HS-27A (cell line): ENCODE measurements at regions not wholly inside any gene's neighbourhood (a gene's known extent, or its start where the extent isn't known, plus 50 kb on each side); places are given as distances from the start of the nearest gene placed in this dataset.

Experiments used
- DNase-seq: peaks from one replicate; pipeline ENCODE4 v3.0.0-alpha.2; 2012; ENCODE audit warnings: low read depth, missing footprints

- no peak for DNase-seq
Observed at GRCh38 chr1:188872376-188872775, 1605.3 kb downstream of the BRINP3 start.

DNA sequence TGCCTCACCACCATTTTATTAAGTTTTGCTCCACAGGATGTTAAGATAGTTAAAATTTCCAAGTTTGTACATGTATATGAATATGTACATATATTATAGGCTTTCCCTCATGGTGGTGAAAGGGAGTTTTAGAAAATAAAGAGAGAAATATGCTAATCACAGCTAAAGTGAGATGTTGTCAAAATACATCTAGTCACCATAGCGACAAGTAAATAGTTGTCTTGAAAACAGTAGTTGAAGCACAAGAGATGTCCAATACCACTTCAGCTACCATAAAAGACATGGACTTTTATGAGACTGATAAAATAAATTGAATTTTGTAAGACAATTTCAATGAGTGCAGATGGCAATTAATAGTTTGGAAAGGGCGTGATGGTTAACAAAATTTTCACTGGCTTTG lies 1600.0 kb downstream of the BRINP3 start:
- DNase-seq = no peak

GRCh38 chr1:188888386-188888785 lies 1589.3 kb downstream of the BRINP3 start:
- no peak for DNase-seq

GRCh38 chr1:188889166-188889565 lies 1588.5 kb downstream of the BRINP3 start:
- DNase-seq = no peak

GRCh38 chr1:188891958-188892357 lies 1585.7 kb downstream of the BRINP3 start:
- no peak for DNase-seq

DNA sequence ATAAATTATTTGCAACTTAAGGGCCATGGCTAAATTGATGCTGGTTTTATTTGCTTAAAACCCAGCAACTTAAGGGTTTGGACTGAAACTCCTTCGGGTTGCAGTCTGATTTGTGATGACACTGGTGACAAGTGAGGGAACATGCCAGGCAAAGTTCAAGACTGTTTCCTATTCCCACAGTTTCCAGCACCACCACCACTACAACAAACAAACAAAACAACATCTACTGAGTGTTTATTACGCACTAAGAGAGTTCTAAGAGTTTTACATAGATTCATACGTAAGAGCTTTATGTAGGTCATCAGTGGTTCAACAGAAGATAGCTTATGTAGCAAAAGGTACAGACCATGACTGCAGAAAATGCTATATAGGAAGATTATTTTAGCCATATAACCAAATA lies 1582.1 kb downstream of the BRINP3 start:
- no peak for DNase-seq

GRCh38 chr1:188903241-188903640 lies 1574.4 kb downstream of the BRINP3 start:
- DNase-seq = no peak

DNA sequence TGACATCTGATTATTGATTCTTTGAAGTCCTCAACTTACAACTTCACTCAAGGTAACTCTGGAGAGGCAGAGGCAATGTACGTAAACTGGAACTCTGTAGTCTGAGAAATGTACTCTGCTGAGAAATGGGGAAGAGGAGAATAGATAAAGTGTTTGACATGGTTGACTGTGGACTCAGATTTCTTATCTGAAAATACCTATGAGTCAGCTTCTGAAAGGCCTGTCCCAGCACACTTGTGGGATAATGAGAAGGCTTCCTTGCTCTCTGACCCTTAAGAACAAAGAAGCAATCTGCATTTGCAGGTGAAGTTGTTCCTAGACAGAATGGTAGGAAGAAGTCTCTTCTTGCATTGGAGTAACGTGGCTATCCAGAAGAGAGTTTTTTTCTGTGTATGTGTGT lies 1573.5 kb downstream of the BRINP3 start:
- DNase-seq = no peak

DNA sequence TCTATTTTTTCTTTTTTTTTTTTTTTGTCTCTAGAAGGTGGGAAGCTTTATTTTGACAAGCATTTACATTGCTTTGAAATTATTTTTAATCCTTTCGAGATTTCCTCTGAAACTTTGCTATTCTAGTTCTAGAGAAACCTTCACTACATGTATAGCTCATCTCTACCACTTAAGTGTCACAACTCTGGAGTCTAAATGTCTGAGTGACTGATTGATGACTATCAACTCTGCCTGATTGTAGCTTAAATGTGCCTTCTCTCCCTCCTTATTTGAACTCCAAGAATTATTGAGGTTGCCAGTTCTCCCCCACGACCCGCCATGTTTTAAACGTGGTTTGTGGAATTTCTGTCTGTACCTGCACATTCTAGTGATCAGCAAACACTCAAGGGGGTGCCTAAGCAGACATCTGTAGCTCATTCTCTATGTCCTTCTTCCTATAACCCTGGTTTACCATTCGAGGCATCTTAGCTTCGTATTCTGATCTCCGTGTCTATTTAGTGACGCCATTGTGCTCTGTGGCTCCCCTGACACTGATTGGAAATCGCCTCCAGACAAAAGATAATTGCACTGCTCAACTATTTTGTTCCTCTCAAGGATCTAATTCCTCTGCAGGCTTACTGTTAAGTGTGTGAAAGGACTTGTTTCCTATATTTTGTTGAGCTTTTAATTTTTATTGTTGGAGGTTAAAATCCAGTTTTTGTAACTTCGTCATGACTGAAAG lies 1570.6 kb downstream of the BRINP3 start:
- no peak for DNase-seq

DNA sequence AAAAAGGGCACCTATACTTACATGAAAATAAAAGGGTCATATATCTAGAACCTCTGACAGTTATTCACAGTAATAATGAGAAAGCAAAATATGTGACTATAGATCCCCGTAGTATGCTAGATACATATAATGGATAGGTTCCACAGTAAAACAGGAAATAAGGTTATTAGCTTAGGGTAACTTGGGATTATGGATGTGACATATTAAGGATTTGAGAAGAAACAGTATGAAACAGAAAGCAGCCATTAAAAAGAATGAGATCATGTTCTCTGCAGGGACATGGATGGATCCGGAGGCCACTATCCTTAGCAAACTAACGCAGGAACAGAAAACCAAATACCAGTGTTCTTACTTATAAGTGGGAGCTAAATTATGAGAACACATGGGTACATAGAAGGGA lies 1547.3 kb downstream of the BRINP3 start:
- no peak for DNase-seq

DNA sequence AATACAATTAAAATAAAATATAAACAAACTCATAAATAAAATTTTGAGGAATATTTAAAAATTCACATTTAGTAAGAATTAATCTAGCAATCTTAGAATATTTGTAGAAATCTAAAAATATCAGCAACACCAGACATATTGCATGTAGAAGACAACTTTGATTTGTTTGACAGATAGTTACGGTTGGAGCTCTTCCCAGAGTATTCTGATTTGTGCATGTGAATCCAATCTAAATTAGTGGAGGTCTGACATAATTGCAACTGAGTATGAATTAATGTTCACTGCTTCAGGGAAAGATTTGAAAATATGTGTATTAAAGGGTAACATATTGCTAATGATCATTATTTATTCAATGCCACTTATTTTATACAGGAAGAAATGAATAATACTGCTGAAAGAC lies 1546.2 kb downstream of the BRINP3 start:
- no peak for DNase-seq

DNA sequence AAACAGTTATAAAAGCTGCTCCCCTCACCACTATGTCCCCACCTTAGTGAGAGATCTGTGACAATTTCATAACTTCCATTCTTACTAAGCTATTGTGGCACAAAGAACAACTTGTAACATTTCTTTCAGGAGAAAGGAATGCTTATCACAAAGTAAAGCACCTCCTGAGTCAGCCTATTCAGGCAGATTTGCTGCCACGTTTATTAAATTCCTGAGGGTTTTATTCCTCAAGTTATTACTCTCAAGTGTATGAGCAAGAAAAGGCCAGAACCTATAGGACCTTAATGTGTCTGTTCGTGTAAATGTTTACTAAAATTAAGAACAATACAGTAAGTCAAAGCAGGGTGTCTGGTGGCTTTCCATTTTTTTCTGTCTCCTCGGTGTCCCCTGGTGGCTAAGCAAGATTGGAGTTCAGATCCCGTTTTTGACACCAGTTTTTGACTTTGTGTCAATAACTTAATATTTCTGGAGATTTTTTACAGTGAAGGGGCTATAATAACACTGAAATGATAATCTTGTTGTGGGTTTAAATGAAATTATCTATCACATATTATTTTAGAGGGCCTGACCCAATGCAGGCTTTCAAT lies 1539.6 kb downstream of the BRINP3 start:
- no peak for DNase-seq

- no peak for DNase-seq
Observed at GRCh38 chr1:188941986-188942385, 1535.7 kb downstream of the BRINP3 start.

DNA sequence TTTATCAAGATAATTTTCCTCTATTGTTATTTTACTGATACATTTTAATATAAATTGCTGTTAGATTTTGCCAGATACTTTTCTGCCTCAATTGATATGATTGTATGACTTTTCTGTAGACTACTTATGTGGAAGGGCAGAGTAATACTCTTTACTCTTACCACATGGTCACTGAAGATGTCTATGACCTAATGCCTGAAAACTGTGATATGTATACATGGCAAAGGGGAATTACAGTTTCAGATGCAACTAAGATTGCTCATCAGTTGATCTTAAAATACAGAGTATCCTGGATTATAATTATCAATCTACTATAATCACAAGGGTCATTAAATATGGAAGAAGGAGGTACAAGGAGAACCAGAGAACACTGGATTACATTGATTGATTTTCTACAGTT lies 1528.0 kb downstream of the BRINP3 start:
- DNase-seq = no peak

- DNase-seq = no peak
Observed at GRCh38 chr1:188958461-188959115, 1519.1 kb downstream of the BRINP3 start.

- DNase-seq = no peak
Observed at GRCh38 chr1:188986745-188987417, 1490.8 kb downstream of the BRINP3 start.

GRCh38 chr1:188988589-188988988 lies 1489.1 kb downstream of the BRINP3 start:
- DNase-seq = no peak

- no peak for DNase-seq
Observed at GRCh38 chr1:188991221-188991930, 1486.3 kb downstream of the BRINP3 start.

- DNase-seq = no peak
Observed at GRCh38 chr1:189007824-189008223, 1469.8 kb downstream of the BRINP3 start.

DNA sequence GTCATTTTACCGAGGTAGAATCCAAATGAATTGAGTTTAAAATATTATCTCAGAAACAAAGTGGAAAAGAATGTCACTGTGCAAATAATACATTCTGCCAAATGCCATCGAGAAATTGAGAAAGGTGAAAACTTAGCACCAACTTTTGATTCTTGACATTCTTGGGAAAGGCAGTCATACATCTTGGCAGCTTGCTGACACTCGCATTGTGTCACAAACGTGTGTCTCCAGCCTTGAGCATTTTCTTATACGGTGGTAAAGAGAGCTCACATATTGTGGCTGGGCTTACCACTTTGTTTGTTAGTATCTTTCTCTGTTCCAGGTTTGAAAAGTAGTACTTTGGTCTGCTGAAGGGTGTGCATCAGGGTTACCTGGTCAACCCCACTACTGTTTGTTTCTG lies 1456.1 kb downstream of the BRINP3 start:
- DNase-seq = peak; percentile 22

GRCh38 chr1:189022015-189022414 lies 1455.6 kb downstream of the BRINP3 start:
- DNase-seq = no peak

GRCh38 chr1:189027512-189027911 lies 1450.2 kb downstream of the BRINP3 start:
- no peak for DNase-seq
